ENCODE measurements at regions not wholly inside any gene's neighbourhood (a gene's known extent, or its start where the extent isn't known, plus 50 kb on each side); places are given as distances from the start of the nearest gene placed in this dataset.

DNA sequence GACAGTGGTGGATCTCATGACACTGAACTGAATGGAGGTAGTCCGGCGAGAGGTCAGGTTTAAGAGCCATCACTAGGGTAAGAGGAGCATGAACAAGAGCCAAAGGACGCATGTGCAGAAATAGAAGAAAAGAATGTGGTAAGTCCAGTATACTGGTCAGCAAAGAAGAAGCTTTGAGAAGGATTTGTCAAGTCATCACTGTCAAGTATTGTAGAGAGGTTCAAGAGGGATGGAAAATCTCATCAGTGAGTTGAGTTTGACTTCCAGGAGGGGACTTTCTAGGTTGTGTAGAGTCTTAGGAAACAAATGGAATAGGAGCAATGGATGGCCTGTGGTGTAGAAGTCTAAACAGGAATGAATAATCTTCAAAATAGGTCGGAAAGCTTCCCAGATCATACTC, 161.8 kb downstream of the BTBD3 start:
- TF ChIP-seq, protein P1, sequence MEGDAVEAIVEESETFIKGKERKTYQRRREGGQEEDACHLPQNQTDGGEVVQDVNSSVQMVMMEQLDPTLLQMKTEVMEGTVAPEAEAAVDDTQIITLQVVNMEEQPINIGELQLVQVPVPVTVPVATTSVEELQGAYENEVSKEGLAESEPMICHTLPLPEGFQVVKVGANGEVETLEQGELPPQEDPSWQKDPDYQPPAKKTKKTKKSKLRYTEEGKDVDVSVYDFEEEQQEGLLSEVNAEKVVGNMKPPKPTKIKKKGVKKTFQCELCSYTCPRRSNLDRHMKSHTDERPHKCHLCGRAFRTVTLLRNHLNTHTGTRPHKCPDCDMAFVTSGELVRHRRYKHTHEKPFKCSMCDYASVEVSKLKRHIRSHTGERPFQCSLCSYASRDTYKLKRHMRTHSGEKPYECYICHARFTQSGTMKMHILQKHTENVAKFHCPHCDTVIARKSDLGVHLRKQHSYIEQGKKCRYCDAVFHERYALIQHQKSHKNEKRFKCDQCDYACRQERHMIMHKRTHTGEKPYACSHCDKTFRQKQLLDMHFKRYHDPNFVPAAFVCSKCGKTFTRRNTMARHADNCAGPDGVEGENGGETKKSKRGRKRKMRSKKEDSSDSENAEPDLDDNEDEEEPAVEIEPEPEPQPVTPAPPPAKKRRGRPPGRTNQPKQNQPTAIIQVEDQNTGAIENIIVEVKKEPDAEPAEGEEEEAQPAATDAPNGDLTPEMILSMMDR (tag by site-specific recombination; IDR thresholded peaks at IDR 0.05) = no peak
- TF ChIP-seq ZBTB7A (tag by site-specific recombination; IDR thresholded peaks at IDR 0.05; ENCODE audit: low read depth) (no peak), ZNF837 (tag by site-specific recombination; IDR thresholded peaks at IDR 0.05) (no peak)
- TF ChIP-seq, protein P2, sequence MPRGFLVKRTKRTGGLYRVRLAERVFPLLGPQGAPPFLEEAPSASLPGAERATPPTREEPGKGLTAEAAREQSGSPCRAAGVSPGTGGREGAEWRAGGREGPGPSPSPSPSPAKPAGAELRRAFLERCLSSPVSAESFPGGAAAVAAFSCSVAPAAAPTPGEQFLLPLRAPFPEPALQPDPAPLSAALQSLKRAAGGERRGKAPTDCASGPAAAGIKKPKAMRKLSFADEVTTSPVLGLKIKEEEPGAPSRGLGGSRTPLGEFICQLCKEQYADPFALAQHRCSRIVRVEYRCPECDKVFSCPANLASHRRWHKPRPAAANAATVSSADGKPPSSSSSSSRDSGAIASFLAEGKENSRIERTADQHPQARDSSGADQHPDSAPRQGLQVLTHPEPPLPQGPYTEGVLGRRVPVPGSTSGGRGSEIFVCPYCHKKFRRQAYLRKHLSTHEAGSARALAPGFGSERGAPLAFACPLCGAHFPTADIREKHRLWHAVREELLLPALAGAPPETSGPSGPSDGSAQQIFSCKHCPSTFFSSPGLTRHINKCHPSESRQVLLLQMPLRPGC (tag by site-specific recombination; IDR thresholded peaks at IDR 0.05) = no peak
- TF ChIP-seq, protein P3, sequence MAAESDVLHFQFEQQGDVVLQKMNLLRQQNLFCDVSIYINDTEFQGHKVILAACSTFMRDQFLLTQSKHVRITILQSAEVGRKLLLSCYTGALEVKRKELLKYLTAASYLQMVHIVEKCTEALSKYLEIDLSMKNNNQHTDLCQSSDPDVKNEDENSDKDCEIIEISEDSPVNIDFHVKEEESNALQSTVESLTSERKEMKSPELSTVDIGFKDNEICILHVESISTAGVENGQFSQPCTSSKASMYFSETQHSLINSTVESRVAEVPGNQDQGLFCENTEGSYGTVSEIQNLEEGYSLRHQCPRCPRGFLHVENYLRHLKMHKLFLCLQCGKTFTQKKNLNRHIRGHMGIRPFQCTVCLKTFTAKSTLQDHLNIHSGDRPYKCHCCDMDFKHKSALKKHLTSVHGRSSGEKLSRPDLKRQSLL (tag by site-specific recombination; IDR thresholded peaks at IDR 0.05) = no peak
- TF ChIP-seq, protein P4, sequence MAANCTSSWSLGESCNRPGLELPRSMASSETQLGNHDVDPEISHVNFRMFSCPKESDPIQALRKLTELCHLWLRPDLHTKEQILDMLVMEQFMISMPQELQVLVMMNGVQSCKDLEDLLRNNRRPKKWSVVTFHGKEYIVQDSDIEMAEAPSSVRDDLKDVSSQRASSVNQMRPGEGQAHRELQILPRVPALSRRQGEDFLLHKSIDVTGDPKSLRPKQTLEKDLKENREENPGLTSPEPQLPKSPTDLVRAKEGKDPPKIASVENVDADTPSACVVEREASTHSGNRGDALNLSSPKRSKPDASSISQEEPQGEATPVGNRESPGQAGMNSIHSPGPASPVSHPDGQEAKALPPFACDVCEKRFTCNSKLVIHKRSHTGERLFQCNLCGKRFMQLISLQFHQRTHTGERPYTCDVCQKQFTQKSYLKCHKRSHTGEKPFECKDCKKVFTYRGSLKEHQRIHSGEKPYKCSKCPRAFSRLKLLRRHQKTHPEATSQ (tag by site-specific recombination; IDR thresholded peaks at IDR 0.05) = no peak
